H1 (cell line): ENCODE measurements at regions not wholly inside any gene's neighbourhood (a gene's known extent, or its start where the extent isn't known, plus 50 kb on each side); places are given as distances from the start of the nearest gene placed in this dataset.

Source experiments
- CTCF ChIA-PET: fragments of 300-600 bp; sonication (Branson Sonifier 250); formaldehyde crosslinking; loops from one replicate; lab custom pipeline; 2021; ENCODE audit not compliant: partially characterized antibody; lab: Charles Lee
- POLR2A ChIA-PET: fragments of 300-600 bp; sonication (Branson Sonifier 250); formaldehyde crosslinking; loops from one replicate; lab custom pipeline; 2021; ENCODE audit warnings: inconsistent platforms; ENCODE audit not compliant: partially characterized antibody; lab: Charles Lee
- DNase-seq, 2 experiments: peaks; one replicate each; pipeline versions ENCODE4 v3.0.0 to v3.0.0-alpha.2; 2010 to 2022; ENCODE audit warnings: low spot score in 2 of 2, low read depth in 1 of 2, mixed read lengths in 1 of 2
- FAIRE-seq: peaks from 2 replicates; lab custom pipeline; 2011; peaks lifted over from hg19 to GRCh38; lab: Jason Lieb, UNC
- H2AFZ ChIP-seq: 2 replicates; pipeline ENCODE4 v1.8.1; 2012; ENCODE audit warnings: low read length, inconsistent platforms
- H2AK5ac ChIP-seq: 2 replicates; pipeline ENCODE4 v1.6.1; 2013; ENCODE audit warnings: low read depth, low read length
- H2BK120ac ChIP-seq: replicated peaks from 2 replicates; pipeline ENCODE3; 2013; ENCODE audit warnings: low read depth, low read length, inconsistent platforms
- H2BK12ac ChIP-seq: 2 replicates; pipeline ENCODE4 v1.6.1; 2013; ENCODE audit warnings: low read depth, low read length
- H2BK15ac ChIP-seq: 2 replicates; pipeline ENCODE4 v1.6.1; 2013; ENCODE audit warnings: low read length
- H2BK20ac ChIP-seq: 2 replicates; pipeline ENCODE4 v1.6.1; 2013; ENCODE audit warnings: low read length
- H2BK5ac ChIP-seq: 2 replicates; pipeline ENCODE4 v1.6.1; 2013; ENCODE audit warnings: low read depth, low read length
- H3K14ac ChIP-seq: 2 replicates; pipeline ENCODE4 v1.6.1; 2013; ENCODE audit warnings: inconsistent platforms; ENCODE audit not compliant: insufficient read length
- H3K18ac ChIP-seq: 2 replicates; pipeline ENCODE4 v1.6.1; 2013; ENCODE audit warnings: low read length; ENCODE audit errors: extremely low read depth
- H3K23ac ChIP-seq: 2 replicates; pipeline ENCODE4 v1.6.1; 2013; ENCODE audit warnings: inconsistent platforms; ENCODE audit not compliant: insufficient read length
- H3K23me2 ChIP-seq: 2 replicates; pipeline ENCODE4 v1.6.1; 2013; ENCODE audit warnings: low read depth, low read length
- H3K27ac ChIP-seq: 2 replicates; pipeline ENCODE4 v1.6.1; 2011; ENCODE audit warnings: low read depth, low read length, inconsistent platforms
- H3K27me3 ChIP-seq, 4 experiments: replicated peaks in 1 of 4; 1 replicate in 1 of 4; 2 replicates in 3 of 4; pipeline versions ENCODE4 v1.6.1 to v1.8.1; 2011 to 2013; ENCODE audit warnings: low read length in 3 of 4, mild to moderate bottlenecking in 3 of 4, inconsistent platforms in 2 of 4, mixed read lengths in 2 of 4, moderate library complexity in 1 of 4; ENCODE audit not compliant: control insufficient read depth in 3 of 4, insufficient read depth in 3 of 4; ENCODE audit errors: extremely low read depth in 1 of 4
- H3K36me3 ChIP-seq, 4 experiments: 2 replicates each; pipeline versions ENCODE4 v1.6.1 to v1.8.1; 2011 to 2013; ENCODE audit warnings: mild to moderate bottlenecking in 4 of 4, low read length in 3 of 4, moderate library complexity in 2 of 4, control low read depth in 1 of 4, inconsistent platforms in 1 of 4; ENCODE audit not compliant: insufficient read depth in 4 of 4, control insufficient read depth in 2 of 4
- H3K4ac ChIP-seq: replicated peaks from 2 replicates; pipeline ENCODE3; 2013; ENCODE audit warnings: low read length, low read depth, mixed read lengths, inconsistent platforms; ENCODE audit not compliant: insufficient read length
- H3K4me1 ChIP-seq, 4 experiments: replicated peaks in 1 of 4; 1 replicate in 1 of 4; 2 replicates in 3 of 4; pipeline versions ENCODE4 v1.6.1 to v1.8.1; 2011 to 2013; ENCODE audit warnings: low read length in 3 of 4, inconsistent platforms in 2 of 4, mixed read lengths in 1 of 4; ENCODE audit not compliant: insufficient read depth in 4 of 4, control insufficient read depth in 3 of 4
- H3K4me2 ChIP-seq, 2 experiments: 2 replicates each; pipeline versions ENCODE4 v1.6.1 to v1.8.1; 2011 to 2013; ENCODE audit warnings: low read depth in 2 of 2, low read length in 2 of 2, control low read depth in 1 of 2, inconsistent platforms in 1 of 2, mild to moderate bottlenecking in 1 of 2; ENCODE audit not compliant: insufficient read depth in 1 of 2
- H3K4me3 ChIP-seq, 4 experiments: fragments of 200-600, 300-600 bp in 1 of 4; sonication (generic), shearing (Covaris generic), sonication (Bioruptor Twin) in 1 of 4; 2 replicates each; pipeline versions ENCODE4 v1.5.1 to v1.8.1; 2011 to 2016; ENCODE audit warnings: low read length in 4 of 4, low read depth in 3 of 4, control low read depth in 2 of 4, inconsistent platforms in 2 of 4, mild to moderate bottlenecking in 2 of 4, mixed read lengths in 1 of 4, moderate library complexity in 1 of 4; ENCODE audit not compliant: insufficient read depth in 2 of 4; ENCODE audit errors: extremely low read depth in 1 of 4
- H3K56ac ChIP-seq: replicated peaks from 2 replicates; pipeline ENCODE3; 2013; ENCODE audit warnings: low read depth, mild to moderate bottlenecking, mixed read lengths, low read length, inconsistent platforms; ENCODE audit not compliant: insufficient read length
- H3K79me1 ChIP-seq: 2 replicates; pipeline ENCODE4 v1.6.1; 2013; ENCODE audit warnings: low read depth, low read length, control low read depth
- H3K79me2 ChIP-seq, 2 experiments: 2 replicates each; pipeline versions ENCODE4 v1.6.1 to v1.8.1; 2012 to 2013; ENCODE audit warnings: low read length in 2 of 2, mild to moderate bottlenecking in 2 of 2, inconsistent platforms in 1 of 2; ENCODE audit not compliant: insufficient read depth in 2 of 2, control insufficient read depth in 1 of 2
- H3K9ac ChIP-seq, 4 experiments: replicated peaks in 1 of 4; 1 replicate in 1 of 4; 2 replicates in 3 of 4; pipeline versions ENCODE4 v1.6.1 to v1.8.1; 2011 to 2013; ENCODE audit warnings: low read depth in 3 of 4, low read length in 3 of 4, control low read depth in 2 of 4, mild to moderate bottlenecking in 2 of 4, moderate library complexity in 2 of 4, inconsistent platforms in 1 of 4; ENCODE audit errors: extremely low read depth in 1 of 4
- H3K9me3 ChIP-seq, 2 experiments: 2 replicates each; pipeline versions ENCODE4 v1.6.1 to v1.8.1; 2012 to 2013; ENCODE audit warnings: mild to moderate bottlenecking in 2 of 2, moderate library complexity in 2 of 2, control low read depth in 1 of 2, inconsistent platforms in 1 of 2, low read depth in 1 of 2, low read length in 1 of 2, mixed read lengths in 1 of 2; ENCODE audit not compliant: insufficient read depth in 2 of 2
- H4K20me1 ChIP-seq, 2 experiments: replicated peaks in 1 of 2; 2 replicates each; pipeline versions ENCODE3 to v1.8.1; 2011 to 2013; ENCODE audit warnings: inconsistent platforms in 2 of 2, low read length in 2 of 2, mild to moderate bottlenecking in 1 of 2; ENCODE audit not compliant: insufficient read depth in 2 of 2, control insufficient read depth in 1 of 2
- H4K5ac ChIP-seq: 2 replicates; pipeline ENCODE4 v1.6.1; 2013; ENCODE audit warnings: low read length, low read depth, mixed read lengths, inconsistent platforms; ENCODE audit not compliant: insufficient read length
- H4K8ac ChIP-seq: 2 replicates; pipeline ENCODE4 v1.8.0; 2013; ENCODE audit warnings: mild to moderate bottlenecking, moderate library complexity, low read length, inconsistent platforms; ENCODE audit not compliant: insufficient read depth; ENCODE audit errors: extremely low read depth
- H4K91ac ChIP-seq: replicated peaks from 2 replicates; pipeline ENCODE3; 2013; ENCODE audit warnings: low read length, mixed read lengths, inconsistent platforms; ENCODE audit not compliant: insufficient read length
- JUN ChIP-seq: IDR thresholded peaks from 2 replicates; pipeline ENCODE4 v1.6.1; 2011; ENCODE audit warnings: low read depth, mild to moderate bottlenecking, improper control_type of control experiment, low read length
- SIRT6 ChIP-seq: IDR thresholded peaks from one replicate; pipeline ENCODE4 v1.7.1; 2012; ENCODE audit warnings: low read length, inconsistent platforms
- TEAD4 ChIP-seq: IDR thresholded peaks from 2 replicates; pipeline ENCODE4 v1.6.1; 2012; ENCODE audit warnings: low read depth, low read length, inconsistent platforms, mixed read lengths
- WGBS, 2 experiments: shearing (Covaris generic) in 1 of 2; methylation state at CpG; one replicate each; pipeline versions ENCODE4 v1.1.6 to v1.1.7; 2013 to 2015; ENCODE audit warnings: low lambda C conversion rate in 2 of 2, mixed read lengths in 2 of 2, inconsistent platforms in 1 of 2, low coverage in 1 of 2, missing lambda C conversion rate in 1 of 2; ENCODE audit not compliant: insufficient replicate concordance in 2 of 2, insufficient coverage in 1 of 2, insufficient read length in 1 of 2; ENCODE audit errors: extremely low coverage in 1 of 2, missing lambda C conversion rate in 1 of 2; 5-methylcytosine and 5-hydroxymethylcytosine counted together

- ChIA-PET POLR2A (interaction anchor here (0.6 to 1.1 kb wide), 2 partner anchors 11 to 150 kb away, joined by 3 read pairs; no protein-coding TSS in a partner anchor), CTCF (interaction anchor here (1.1 to 2.1 kb wide), 3 partner anchors 22 to 93 kb away, joined by 3 to 8 read pairs (median 5); no protein-coding TSS in a partner anchor)
- Histone ChIP-seq H4K8ac (no peak overlapping the region), H3K4ac (no peak overlapping the region), H3K27ac (no peak overlapping the region), H3K9ac (no peak overlapping the region), H3K18ac (no peak overlapping the region; the same call in 1 of the 2 replicates), H3K56ac (no peak overlapping the region), H4K5ac (no peak overlapping the region), H3K4me3 (peak overlapping the region in 1 of 4 experiments; percentile 7; a peak in 1 of 8 replicates), H2BK20ac (0 out of 2 replicates have a peak overlapping the region, but pooled peaks have one; percentile 29), H3K79me2 (no peaks in the 10 kb centered on the region), H2BK120ac (no peak overlapping the region), H2BK12ac (no peak overlapping the region), H3K4me2 (peak overlapping the region; percentile 35 to 47), H3K27me3 (peaks cover 0 to 2% (median 0%) of the 10 kb centered on the region in 4 experiments; a peak in 1 of 7 replicates), H4K20me1 (no peaks in the 10 kb centered on the region), H3K23me2 (peaks cover 3% of the 10 kb centered on the region; the same call in 1 of the 2 replicates), H3K36me3 (no peaks in the 10 kb centered on the region), H3K9me3 (no peaks in the 10 kb centered on the region), H2AK5ac (0 out of 2 replicates have a peak overlapping the region, but pooled peaks have one; percentile 69), H4K91ac (no peak overlapping the region), H3K23ac (no peak overlapping the region), H3K79me1 (no peaks in the 10 kb centered on the region), H2BK15ac (peak overlapping the region; percentile 81; the same call in 1 of the 2 replicates), H3K4me1 (peaks cover 10 to 20% (median 13%) of the 10 kb centered on the region in 4 experiments), H2BK5ac (no peak overlapping the region), H2AFZ (no peak overlapping the region), H3K14ac (no peak overlapping the region)
- DNase-seq (no peak), FAIRE-seq (peak; percentile 88)
- TF ChIP-seq SIRT6 (no peak), JUN (no peak), TEAD4 (peak; percentile 53; the same call in 1 of the 2 replicates)
- WGBS, 2 experiments = 42% methylated on average over 5 of the region's 5 CpGs; no CpG with 5 or more reads in 1 of the 2 experiments
These were observed 127.9 kb upstream of the OPCML start for GRCh38 chr11:133660202-133660568.
